ENCODE measurements at regions not wholly inside any gene's neighbourhood (a gene's known extent, or its start where the extent isn't known, plus 50 kb on each side); places are given as distances from the start of the nearest gene placed in this dataset.
"Not testable (repeated sequence)": the region's sequence is repeated elsewhere in the genome, so short reads cannot be mapped to it uniquely, and the experiment has no call there.

DNA sequence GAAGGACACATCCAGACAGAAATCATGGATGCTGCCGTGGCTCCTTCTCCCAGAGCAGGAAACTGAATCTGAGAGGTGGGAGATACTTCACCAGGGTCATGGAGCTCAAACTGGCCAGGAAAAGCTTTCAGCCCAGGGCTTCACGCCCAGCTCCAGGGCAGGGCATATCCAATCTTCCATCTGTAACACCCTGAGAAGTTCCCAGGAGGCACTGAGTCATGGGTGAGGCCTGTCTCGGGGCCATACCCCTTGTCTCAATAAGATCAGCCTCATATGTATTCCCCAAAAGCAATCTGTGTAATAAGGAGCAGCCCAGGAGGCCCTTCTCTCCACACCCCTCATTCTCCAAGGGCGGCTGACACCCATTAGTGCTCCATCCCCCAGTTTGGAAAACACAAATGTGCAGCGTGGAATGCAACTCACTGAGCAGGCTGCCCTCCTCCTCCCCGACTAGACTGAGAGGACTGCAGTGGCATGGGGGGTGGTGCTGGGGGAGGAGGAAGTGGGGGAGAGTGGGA lies 439.3 kb upstream of the SULF2 start:
- no peak for DNase-seq

GRCh38 chr20:48223715-48224114 lies 438.4 kb upstream of the SULF2 start:
- no peak for DNase-seq

GRCh38 chr20:48222595-48223180 lies 437.4 kb upstream of the SULF2 start:
- no peak for DNase-seq

DNA sequence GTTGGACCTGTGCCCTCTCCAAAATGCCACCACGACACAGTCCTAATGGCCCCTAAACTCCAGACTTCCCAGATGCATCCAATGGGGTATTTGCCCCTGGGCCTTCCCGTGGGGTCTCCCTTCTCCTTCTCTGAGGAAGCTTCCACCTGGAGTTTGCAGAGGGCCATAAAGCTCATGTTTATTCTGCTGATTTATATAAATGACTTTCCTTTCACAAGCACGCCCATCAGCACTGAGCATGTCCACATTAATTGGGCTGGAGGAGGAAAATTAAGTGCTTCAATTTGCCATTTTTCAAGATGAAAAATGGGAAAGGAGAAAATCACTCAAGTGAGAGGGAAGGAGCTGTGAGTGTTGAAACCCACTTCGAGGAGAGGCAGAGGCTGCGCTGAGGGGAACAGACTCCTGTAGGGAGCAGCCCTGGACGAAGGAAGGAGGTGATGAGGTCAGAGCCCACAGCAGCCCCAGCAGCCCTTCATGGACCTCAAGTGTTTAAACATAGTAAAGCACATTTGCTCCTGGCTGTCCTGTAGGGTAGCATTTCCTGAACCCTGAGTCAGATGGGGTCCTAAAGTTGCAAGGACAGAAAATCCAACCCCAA lies 434.9 kb upstream of the SULF2 start:
- DNase-seq, result no peak

- DNase-seq, result no peak
These were observed 434.0 kb upstream of the SULF2 start for GRCh38 chr20:48219306-48219705.

DNA sequence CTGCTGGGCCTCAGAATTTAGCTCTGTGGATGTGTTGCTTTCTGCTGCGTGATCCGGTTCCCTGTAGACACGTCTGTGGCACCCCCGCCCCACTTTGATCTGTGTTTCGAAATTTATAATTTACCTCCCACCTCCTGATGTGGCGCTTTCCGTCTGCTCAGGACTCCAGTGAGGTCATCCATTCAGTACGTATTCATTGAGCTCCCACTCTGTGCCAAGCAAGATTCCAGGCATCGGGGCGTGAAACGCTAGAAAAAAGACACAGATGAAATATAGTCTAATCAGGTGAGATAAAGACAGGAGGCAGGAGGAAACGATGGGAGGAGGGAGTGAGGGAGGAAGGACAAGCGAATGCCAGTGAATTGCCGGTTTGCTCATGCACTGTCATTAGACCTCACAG lies 431.9 kb upstream of the SULF2 start:
- no peak for DNase-seq

DNA sequence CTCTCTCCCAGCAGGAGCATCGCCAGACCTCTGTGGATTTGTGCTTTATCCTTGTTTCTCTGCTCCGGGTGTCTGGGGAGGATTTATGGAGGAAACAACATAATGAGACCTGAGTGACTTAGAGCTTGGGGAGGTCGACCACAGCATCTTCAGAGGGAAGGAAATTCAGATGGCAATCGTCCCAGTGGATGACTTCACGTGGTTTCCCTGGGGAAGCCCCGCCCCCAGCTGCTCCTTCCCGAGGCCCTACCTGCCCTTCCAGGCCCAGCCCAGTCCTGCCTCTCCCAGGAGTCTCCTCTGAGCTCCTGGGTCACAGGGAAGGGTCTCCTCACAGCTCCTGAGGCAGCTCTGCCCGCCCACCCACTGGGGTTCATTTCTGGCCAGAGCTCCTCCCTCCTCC lies 430.3 kb upstream of the SULF2 start:
- DNase-seq, result no peak

- no peak for DNase-seq
These were observed 429.3 kb upstream of the SULF2 start for GRCh38 chr20:48214601-48215000.

DNA sequence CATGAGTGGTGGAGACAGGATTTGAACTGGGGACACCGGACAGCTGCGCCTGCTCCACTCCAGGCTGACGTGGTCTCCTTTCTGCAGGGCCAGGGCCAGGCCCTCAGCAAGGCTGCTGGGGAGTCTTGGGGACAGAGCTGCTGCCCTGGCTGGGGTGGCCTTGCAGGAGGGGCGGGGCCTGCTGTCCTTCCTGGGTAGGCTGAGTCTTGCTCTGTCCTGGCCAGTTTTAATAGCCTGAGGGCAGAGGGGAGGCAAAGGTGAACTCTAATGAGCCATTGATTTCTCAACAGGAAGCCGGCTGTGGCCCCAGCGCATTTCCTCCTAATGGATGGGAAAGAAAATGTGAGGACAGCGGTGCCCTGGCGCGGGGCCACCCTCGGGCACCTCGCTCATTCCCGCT lies 428.4 kb upstream of the SULF2 start:
- DNase-seq, result not testable (repeated sequence)

- no peak for DNase-seq
These were observed 427.7 kb upstream of the SULF2 start for GRCh38 chr20:48212806-48213509.

- no peak for DNase-seq
These were observed 426.6 kb upstream of the SULF2 start for GRCh38 chr20:48211847-48212246.

- DNase-seq, result no peak
These were observed 426.0 kb upstream of the SULF2 start for GRCh38 chr20:48211238-48211637.

DNA sequence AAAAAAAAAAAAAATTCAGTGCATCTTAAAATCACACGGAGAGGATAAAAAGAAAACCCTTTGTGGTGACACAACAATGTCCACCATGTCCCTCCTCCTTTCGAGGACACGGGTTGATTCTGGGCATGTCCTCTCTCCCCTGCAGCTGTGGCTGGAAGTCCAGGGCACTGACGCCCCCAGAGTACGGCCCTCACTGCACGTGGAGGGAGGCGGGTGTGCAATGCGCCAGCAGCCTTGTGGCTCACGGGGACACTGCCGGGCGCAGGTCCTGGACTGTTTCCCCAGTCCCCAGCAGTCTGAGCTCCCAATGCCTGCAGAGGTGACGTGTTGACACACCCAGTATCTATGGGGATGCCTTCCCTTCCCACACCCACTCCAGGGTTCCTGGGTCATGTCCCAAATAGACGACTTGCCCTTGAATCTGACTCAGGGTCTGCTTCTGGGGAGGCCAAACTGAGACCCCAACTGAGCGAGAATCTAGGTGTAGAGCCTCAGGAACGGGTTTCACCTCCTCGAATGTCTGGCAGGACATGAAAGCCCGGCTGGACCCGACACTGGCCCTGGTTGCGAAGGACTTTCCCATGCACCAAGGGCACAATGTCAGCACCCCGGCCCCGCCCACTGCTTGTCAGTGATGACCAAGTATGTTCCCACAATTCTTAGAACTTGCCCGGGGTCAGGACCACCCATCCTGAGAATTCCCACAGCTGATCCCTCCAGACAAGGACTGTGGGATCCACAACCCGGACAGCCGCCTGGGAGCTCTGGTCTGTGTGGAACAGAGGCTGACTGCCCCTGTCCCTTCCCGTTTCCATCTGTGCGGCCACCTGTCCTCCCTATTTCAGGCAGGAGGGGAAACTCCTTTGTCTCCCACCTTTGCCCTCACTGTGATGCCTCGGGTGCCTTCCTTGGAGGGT lies 425.1 kb upstream of the SULF2 start:
- no peak for DNase-seq

- DNase-seq, result no peak
These were observed 423.8 kb upstream of the SULF2 start for GRCh38 chr20:48209102-48209501.

DNA sequence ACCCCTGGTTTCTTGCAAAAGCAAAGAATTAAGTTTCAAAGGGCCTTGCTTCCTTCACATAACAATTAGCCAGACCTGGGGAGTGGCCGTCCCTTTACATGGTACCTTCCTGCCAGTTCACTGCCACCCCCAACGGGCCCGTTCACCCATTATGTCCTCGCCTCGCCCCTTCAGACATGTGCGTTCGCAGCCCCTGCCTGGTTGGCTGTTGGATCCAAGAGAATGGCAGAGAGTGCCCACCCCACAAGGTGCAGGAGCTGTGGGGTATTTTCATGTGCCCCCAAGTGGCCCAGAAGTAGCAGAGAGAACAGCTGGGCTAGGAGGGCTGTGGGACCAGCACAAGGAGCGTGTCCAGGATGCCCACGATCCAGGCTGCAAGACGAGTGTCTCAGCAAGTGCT lies 422.9 kb upstream of the SULF2 start:
- no peak for DNase-seq

DNA sequence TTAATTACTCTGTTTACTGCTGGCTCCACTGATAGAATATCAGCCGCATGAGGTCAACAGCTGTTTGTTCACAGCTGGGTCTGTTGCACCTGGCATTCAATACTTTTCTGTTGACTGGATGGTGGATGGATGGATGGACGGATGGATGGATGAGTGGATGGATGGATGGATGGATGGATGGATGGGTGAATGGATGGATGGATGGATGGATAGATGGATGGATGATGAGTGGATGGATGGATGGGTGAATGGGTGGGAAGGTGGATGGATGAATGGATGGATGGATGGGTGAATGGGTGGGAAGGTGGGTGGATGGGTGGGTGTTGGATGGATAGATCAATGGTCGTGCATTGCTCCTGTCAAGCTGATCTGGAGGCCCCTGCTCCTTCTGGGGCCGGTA lies 422.2 kb upstream of the SULF2 start:
- DNase-seq, result no peak

- DNase-seq, result no peak
These were observed 420.5 kb upstream of the SULF2 start for GRCh38 chr20:48205786-48206185.

GRCh38 chr20:48205281-48205782 lies 420.1 kb upstream of the SULF2 start:
- DNase-seq, result no peak

DNA sequence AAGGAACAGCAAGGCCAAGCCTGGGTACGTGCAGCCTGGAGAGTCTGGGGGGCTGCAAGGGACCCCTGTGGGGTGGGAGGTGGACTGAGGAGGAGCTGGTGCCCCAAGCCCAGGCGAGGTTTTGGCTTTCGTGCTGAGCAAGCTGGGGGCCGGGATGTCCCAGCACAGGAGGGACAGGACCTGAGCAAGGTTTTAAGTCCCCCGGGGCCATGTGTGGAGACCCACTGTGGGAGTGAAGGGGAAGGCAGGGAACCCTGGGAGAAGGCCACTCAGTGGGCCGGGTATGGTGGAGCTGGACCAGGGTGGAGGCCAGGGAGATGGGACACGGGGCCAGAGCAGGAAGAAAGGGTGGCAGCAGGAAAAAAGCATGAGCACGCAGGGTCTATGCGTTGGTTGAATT lies 419.2 kb upstream of the SULF2 start:
- DNase-seq, result no peak

DNA sequence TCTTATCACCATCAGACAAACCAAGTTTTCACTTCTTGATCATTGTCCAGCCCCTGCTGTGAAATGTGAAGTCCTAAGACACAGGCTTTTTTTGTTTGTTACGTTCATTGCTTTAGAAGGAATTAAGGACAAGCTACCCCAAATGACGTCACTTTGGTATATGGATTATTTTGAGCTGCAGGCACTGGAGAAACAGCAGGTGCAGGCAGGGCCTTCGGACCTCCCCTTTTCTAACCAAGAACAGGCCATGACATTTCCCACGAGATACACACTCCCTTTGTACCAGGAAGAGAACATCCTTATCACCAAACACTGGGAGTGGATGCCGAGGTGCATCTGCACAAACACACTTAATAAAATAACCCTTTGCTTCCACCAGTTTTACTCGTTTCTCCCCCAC lies 418.0 kb upstream of the SULF2 start:
- no peak for DNase-seq

DNA sequence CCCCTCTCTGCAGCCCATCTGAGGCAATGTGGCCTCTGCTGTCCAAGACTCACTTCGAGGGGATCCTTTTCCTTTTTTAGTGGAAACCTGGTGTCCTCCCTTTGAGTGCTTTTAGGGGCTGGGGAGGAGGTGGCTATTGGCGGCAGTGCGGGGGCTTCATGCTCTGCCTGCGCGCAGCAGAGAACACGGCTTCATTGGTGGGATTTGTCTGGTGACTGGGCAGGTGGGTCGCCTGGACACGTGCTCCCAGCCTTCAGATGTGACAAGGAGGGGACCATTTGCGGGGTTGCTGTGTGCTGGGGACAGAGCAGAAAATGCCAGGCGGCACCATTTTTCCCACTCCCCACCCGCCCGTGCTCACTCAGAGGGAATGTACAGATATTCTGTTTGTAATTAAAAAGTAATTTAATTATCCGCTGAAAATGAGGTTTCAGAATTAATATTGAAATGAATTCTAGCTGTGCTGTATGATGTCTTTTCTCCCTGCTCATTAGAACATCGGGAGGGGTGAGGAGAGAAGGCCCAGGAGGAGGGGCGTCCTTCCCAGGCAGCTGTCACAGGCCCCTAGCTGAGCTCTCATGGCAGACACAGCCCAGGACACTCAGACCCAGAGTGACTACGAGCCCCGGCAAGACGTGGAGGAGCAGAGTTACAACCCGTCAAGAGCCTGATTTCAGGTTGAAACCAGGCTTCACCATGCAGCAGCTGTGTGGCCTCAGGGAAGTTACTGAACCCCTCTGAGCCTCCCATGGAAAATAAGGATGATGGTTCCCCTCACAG lies 417.2 kb upstream of the SULF2 start:
- no peak for DNase-seq

- DNase-seq, result no peak
These were observed 416.6 kb upstream of the SULF2 start for GRCh38 chr20:48201885-48202284.
